ENCODE measurements at regions not wholly inside any gene's neighbourhood (a gene's known extent, or its start where the extent isn't known, plus 50 kb on each side); places are given as distances from the start of the nearest gene placed in this dataset.

GRCh38 chr20:39195582-39196021 lies 233.5 kb downstream of the DHX35 start:
- H3K4me3 ChIP-seq (ENCODE audit: low read depth, low read length), result no peak overlapping the region
- no peak for TF ChIP-seq CTCF (IDR thresholded peaks at IDR 0.05; ENCODE audit: control insufficient read depth, extremely low read depth, insufficient read depth)
- DNase-seq (ENCODE audit: low read depth), result no peak

GRCh38 chr20:39190666-39191570 lies 228.8 kb downstream of the DHX35 start:
- no peak for TF ChIP-seq CTCF (IDR thresholded peaks at IDR 0.05; ENCODE audit: control insufficient read depth, extremely low read depth, insufficient read depth)
- DNase-seq (ENCODE audit: low read depth), result no peak
- H3K4me3 ChIP-seq (ENCODE audit: low read depth, low read length), result no peak overlapping the region

GRCh38 chr20:39188266-39188765 lies 226.2 kb downstream of the DHX35 start:
- no peak for TF ChIP-seq CTCF (IDR thresholded peaks at IDR 0.05; ENCODE audit: control insufficient read depth, extremely low read depth, insufficient read depth)
- no peak overlapping the region for H3K4me3 ChIP-seq (ENCODE audit: low read depth, low read length)

GRCh38 chr20:39181490-39181889 lies 219.3 kb downstream of the DHX35 start:
- H3K4me3 ChIP-seq (ENCODE audit: low read depth, low read length), result no peak overlapping the region
- no peak for DNase-seq (ENCODE audit: low read depth)
- no peak for TF ChIP-seq CTCF (IDR thresholded peaks at IDR 0.05; ENCODE audit: control insufficient read depth, extremely low read depth, insufficient read depth)

More at GRCh38 chr20:39188266-39188765, 226.2 kb downstream of the DHX35 start:
- DNase-seq (ENCODE audit: low read depth), result no peak

GRCh38 chr20:39176457-39176856 lies 214.3 kb downstream of the DHX35 start:
- H3K4me3 ChIP-seq (ENCODE audit: low read depth, low read length), result no peak overlapping the region
- no peak for TF ChIP-seq CTCF (IDR thresholded peaks at IDR 0.05; ENCODE audit: control insufficient read depth, extremely low read depth, insufficient read depth)
- DNase-seq (ENCODE audit: low read depth), result no peak

- H3K4me3 ChIP-seq (ENCODE audit: low read depth, low read length), result no peak overlapping the region
- no peak for TF ChIP-seq CTCF (IDR thresholded peaks at IDR 0.05; ENCODE audit: control insufficient read depth, extremely low read depth, insufficient read depth)
- DNase-seq (ENCODE audit: low read depth), result no peak
Measured at GRCh38 chr20:39170896-39171463, 208.8 kb downstream of the DHX35 start.
